Stimulated activated CD4-positive, alpha-beta T cell treated with anti-CD3 and anti-CD28 coated beads, Interleukin-12 subunit alpha, Interleukin-12 subunit beta, amount 100 ng/mL, for 24 hours (primary cell): ENCODE measurements at regions not wholly inside any gene's neighbourhood (a gene's known extent, or its start where the extent isn't known, plus 50 kb on each side); places are given as distances from the start of the nearest gene placed in this dataset.
"Not testable (repeated sequence)": the region's sequence is repeated elsewhere in the genome, so short reads cannot be mapped to it uniquely, and the experiment has no call there.

Experiments used
- DNase-seq, 2 experiments: peaks; one replicate each; pipeline ENCODE4 v3.0.0-alpha.2; 2020; ENCODE audit warnings: low read depth in 2 of 2

DNA sequence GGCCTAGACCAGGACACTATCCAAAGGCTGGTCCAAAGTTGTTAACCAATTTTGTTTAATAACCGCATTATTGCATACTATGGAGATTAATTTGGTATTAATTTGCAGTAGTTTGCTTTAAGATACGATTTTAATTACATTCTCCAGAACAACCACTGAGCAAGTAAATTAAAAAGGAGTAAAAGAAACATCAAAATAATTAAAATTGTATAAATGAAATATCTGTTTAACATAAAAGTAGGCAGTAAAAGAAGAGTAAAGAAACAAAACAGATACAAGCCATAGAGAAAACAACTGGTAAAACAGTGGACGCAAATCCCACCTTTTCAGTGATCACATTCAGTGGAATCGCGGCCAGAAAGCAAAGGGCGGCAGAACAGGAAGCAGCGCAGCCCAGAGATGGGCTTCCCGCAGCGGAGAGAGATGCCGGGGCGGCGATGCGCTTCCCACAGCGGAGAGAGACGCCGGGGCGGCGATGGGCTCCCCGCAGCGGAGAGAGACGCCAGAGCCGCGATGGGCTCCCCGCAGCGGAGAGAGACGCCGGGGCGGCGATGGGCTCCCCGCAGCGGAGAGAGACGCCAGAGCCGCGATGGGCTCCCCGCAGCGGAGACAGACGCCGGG lies 176.8 kb downstream of the RTP5 start:
- no peak for DNase-seq

DNA sequence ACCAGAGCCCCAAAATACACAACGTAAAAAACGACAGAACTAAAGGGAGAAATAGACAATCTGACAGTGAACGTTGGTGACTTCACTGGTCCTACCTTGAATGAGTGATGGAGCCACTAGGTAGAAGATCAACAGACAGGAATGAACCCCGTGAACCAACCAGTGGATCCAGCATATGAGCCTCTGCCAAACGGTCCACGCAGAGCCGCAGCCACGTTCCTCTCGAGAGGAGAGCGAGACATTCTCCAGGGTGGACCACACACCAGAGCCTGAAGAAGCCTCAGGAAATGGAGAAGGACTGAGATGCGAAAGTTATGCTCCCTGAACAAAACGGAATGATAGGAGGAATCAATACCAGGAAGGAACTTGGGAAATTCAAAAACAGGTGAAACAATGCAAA lies 178.4 kb downstream of the RTP5 start:
- no peak for DNase-seq

DNA sequence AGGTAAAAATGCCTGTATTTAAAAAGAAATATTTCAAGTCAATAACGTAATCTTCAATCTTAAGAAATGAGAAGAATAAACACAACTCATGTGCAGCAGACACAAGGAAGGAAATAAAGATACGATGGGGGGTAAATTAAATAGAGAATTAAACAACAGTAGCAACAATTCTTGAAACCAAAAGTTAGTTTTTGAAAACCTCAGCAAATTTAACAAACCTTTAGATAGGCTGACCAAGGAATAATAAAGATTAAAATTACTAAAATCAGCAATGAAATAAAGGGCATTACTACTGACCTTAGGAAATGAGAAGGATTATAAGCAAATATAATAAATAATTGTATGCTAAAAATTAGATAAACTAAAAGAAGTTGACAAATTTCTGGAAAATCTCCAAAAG lies 178.9 kb downstream of the RTP5 start:
- DNase-seq: no peak

DNA sequence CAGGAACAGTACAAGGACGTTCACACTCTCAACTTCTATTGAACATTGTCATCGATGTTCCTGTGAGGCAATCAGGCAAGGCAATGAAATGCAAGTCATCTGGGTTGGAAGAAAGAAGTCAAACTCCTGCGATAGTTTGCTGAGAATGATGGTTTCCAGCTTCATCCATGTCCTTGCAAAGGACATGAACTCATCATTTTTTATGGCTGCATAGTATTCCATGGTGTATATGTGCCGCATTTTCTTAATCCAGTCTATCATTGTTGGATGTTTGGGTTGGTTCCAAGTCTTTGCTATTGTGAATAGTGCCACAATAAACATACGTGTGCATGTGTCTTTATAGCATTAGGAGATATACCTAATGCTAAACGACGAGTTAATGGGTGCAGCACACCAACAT lies 180.0 kb downstream of the RTP5 start:
- not testable (repeated sequence) for DNase-seq

DNA sequence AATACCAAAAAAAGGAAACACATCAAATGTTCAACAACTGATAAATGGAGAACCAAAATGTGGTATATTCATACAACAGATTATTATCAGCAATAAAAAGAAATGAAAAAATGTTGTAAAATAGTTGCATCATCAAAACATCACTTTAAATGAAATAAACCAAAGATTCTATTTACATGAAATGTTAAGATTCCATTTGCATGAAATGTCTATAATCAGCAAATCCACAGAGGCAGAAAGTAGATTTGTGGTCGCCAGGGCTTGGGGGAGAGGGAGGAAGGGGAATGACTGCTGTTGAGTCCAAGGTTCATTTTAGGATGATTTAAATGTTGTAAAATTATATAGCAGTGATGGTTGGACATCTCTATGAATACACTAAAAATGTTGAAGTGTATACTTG lies 181.9 kb downstream of the RTP5 start:
- DNase-seq: no peak

DNA sequence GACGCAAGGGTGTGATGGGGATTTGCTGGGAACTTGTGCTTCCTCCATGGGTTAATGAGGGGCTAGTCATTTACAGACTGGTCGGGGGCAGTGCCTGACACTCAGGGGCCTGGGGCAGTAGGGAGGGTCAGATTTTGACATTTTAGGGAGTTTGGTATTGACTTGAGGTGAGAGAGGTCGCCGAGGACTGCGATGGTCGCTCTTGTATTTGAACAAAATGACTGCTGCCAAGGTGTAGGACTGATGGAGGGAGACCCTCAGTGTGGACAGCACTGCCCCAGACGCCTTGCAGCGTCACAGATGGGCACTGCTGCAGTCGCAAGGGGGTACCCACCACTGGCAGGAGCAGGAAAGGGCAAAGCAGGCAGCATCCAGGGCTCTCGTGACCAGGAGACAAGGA lies 182.9 kb downstream of the RTP5 start:
- no peak for DNase-seq

DNA sequence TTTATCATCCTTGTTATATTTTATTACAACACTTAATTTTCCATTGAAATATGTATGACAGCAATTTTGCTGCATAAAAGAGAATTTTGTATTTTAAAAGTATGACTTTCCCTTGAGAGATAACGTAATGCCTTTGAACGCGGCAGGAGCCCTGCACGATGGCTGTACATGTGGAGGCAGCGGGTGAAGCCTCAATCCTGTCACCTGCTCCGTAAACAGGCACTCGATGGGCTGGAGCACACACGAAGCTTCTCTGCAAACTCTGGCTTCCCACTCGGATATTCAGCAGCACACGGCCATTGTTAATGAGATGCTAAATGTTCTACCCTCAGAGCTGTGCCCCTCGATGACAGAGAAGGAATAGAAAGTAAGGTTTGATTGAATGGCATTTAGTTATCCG lies 184.4 kb downstream of the RTP5 start:
- no peak for DNase-seq

DNA sequence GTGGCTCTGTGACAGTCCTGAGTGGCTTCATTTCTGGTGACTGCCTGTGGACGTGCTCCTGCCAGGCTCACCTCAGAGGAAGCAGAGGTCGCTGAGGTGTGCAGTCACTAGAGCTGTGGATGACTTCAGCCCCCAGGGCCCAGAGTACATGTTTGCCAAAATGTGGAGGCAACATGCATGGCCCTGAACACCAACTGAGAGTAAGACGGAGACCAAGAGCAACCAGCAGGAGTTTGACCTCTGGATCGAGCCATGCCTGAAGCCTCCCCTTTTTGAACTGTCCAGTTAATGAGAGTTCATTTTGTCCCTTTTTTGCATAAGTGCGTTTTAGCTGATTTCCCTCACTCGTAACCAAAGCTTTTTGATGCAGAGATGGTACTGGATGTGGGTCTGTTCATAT lies 184.9 kb downstream of the RTP5 start:
- no peak for DNase-seq

DNA sequence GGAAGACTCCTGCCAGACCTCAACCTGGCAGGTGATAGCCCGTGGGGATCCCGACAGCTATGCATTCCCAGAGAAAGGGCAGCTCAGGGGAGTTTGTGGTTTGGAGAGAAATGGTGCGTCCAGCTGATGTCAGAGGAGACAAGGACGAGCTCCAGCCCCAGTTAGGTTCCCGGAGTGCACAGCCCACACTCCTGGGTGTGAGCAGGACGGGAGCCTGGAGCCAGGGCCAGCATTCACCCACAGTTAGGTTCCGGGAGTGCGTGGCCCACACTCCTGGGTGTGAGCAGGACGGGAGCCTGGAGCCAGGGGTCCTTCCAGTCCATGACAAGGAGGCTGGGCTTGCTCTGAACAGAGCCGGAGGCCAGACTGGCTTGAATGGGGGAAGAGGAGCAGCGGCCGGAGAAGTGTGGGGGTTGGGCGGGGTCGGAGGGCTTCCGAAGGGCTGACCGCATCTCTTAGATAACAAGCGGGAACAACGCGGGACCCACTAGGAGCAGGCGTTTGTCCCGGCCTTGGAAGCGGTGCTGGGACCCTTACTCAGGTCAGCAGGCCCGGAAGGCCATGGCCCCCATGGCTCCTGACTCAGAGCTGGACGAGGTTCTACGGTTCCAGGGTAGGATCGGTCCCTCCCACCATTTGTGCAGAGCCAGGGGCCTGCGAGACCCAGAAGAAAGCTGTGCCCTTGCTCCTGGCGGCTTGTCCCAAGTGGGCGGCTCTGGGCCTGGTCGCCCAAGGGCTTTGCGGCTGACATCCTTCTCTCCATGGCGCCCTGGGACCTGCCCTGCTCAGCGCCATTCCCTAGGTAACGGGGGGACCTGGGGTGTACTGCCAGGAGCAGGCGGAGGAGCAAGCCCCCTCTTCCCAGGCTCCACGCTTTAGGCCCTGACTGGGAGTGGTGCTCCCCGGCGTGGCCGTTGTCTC lies 185.6 kb downstream of the RTP5 start:
- no peak for DNase-seq

DNA sequence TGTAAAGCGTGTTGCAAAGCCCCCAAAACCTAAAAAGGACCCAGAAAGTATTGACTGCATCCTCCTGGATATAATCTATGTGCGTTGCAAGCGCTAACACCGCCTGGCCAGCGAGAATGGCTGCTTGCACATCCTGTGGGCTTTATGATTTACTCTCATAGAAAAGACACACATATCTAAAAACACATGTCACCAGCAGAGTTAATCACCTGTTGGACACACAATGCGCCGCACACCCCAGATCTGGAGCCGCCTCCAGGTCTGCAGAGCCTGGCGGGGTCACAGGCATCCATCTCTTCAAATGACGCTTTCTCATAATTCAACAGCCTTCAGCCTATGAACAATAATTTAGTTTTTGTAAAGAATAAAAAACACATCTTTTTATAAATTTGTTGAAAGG lies 186.5 kb downstream of the RTP5 start:
- DNase-seq: no peak

DNA sequence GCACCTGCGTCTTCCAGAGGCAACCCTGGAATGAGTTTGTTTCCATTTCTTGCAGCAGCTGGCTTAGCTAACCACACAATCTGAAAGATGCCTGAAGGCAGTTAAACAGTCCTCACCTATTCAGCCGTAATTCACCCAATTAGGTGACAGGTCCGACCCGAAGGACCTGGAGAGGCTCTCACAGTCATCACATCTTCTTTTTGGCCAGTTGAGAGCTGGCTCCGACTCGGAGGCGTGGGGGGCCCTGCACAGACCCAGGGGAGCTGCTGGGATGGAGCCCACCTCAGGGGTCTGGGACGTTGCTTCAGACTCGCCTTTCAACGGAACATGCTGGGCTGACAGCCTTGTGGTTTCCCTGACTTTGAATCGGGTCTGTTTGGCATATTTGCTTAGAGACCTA lies 187.3 kb downstream of the RTP5 start:
- no peak for DNase-seq

DNA sequence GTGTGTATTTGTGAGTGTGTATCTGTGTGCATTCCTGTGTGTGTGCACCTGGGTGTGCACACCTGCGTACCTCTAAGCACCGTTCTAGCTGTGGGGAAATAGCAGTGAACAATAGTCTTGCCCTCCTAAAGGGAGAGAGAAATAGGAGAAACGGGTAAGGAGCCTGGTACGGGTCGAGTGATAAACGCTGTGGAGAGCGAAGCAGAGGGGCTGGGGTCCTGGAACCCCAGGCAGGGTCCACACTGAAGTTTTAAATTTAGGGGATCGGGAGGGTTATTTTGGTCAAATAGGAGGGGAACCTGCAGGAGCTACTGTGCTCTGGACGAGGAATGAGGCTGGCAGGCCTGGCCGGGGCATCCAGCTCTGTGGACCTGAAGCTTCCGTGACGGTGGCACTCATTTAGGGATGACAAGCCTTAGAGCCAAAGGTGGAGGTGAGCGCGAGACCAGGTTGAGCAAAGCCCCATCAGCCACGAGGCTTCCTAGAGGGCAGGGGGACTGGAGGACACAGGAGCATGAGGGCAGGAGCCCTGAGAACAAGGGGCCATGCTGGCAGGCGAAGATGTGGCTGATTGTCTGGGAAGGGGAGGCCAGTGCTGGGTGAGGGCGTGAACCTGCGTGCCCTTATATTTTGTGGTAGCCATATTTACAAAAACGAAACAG lies 188.0 kb downstream of the RTP5 start:
- DNase-seq: no peak

DNA sequence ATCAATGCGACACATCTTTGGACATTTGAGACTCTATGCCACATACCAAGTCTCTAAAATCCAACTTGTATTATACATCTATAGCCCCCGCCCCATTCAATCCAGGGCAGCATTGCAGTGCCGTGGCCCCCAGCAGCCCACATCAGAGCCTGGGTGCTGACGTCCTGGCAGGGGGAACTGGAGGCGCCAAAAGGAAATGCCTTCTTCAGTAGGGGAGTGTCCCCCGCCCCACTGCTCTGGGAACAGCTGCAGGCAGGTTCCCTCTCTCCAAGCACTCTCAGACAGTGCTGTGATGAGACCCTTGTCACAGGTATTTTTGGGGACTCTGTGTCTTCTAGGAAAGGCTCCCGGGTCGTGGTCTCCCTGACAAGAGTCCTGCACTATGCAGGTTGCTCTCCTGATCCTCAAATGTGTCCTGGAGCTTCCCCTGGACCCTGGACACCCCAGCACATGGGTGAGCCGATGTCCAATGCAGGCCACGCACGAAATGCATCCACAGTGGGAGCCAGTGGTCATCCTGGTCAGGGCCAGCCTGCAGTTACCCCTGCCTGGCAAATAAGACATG lies 188.7 kb downstream of the RTP5 start:
- no peak for DNase-seq

DNA sequence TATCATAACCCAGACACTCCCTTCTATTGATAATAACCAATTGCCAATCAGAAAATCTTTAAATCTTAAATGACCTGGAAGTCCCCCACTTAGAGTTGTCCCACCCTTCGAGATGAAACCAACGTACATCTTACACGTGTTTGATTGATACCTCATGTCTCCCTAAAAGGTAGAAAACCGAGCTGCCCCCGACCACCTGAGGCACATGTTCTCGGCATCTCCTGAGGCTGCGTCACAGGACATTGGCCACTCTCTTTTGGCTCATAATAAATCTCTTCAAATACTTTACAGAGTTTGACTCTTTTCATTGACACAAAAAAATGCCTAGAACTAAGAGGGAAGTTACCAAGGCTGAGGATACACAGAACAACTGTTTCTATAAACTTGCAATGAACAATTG lies 190.0 kb downstream of the RTP5 start:
- no peak for DNase-seq

DNA sequence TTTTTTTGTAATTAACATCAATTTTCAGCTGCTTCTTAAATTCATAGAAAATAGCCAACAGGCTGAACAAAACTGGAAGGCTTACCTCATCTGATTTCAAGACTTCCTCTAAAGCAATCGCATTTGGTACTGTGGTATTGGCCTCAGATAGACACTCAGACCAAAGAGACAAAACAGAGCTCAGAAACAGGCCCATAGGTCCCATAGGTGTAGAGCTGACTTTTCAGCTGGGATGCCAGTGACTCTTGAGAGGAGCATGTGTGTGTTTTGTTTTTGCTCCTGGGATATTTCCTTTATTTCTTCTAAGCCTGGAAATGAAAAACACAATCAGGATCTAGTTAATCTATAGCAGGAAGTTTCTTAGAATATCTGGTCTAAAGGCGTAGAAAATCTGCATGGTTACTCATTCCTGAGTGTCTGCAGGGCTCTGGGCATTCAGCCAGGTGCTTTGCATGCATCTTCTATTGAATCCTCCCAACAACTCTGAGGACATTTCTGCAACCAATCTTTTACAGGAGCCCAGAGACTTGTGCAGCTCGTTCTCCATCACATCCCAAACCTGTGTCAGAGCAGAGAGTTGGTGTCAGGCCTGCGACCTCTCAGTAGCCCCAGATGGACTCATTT lies 190.8 kb downstream of the RTP5 start:
- DNase-seq: no peak

DNA sequence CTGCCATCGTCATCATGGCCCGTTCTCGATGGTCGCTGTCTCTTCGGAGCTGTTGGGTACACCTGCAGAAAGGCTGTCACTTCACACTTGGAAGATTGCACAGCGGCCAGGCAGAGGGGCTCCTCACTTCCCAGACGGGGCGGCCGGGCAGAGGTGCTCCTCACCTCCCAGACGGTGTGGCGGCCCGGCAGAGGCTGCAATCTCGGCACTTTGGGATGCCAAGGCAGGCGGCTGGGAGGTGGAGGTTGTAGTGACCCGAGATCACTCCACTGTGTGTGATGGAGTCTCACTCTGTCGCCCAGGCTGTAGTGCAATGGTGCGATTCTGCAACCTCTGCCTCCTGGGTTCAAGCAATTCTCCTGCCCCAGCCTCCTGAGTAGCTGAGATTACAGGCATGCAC lies 192.4 kb downstream of the RTP5 start:
- DNase-seq: not testable (repeated sequence)

DNA sequence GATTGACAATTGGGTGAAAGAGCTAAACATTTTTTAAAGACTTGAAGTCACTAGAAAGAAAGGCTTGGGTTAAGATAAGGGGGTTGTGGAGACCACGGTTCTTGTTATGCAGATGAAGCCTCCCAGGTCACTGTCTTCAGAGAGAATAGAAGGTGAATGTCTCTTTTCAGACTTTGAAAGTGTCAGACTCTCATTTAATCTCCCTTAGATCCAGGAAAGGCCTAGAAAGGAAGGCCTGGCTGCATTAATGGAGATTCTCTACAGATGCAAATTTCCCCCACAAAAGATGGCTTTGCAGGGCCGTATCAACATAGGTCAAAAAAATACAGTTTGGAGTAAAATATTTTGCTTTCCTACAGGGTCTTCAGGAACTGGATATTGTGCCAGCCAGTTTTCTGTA lies 193.9 kb downstream of the RTP5 start:
- DNase-seq: no peak

DNA sequence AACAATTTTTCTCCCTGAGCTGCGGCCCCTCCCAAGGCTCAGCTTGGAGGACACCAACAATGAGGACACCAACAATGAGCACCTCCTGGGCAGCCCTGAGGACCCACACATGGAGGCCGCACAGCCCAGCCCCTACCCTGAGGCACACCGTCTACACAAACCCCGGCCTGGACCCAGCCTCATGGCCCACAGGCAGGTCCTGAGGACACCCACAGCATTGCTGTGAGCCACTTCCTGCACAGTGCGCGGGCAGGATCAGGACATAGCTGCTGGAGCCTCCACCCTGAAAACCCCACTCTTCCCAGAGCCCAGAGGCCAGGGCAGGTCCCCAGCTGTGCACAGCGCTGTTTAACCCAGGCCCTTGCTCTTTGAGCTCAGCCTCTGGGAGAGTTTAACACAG lies 194.3 kb downstream of the RTP5 start:
- no peak for DNase-seq

DNA sequence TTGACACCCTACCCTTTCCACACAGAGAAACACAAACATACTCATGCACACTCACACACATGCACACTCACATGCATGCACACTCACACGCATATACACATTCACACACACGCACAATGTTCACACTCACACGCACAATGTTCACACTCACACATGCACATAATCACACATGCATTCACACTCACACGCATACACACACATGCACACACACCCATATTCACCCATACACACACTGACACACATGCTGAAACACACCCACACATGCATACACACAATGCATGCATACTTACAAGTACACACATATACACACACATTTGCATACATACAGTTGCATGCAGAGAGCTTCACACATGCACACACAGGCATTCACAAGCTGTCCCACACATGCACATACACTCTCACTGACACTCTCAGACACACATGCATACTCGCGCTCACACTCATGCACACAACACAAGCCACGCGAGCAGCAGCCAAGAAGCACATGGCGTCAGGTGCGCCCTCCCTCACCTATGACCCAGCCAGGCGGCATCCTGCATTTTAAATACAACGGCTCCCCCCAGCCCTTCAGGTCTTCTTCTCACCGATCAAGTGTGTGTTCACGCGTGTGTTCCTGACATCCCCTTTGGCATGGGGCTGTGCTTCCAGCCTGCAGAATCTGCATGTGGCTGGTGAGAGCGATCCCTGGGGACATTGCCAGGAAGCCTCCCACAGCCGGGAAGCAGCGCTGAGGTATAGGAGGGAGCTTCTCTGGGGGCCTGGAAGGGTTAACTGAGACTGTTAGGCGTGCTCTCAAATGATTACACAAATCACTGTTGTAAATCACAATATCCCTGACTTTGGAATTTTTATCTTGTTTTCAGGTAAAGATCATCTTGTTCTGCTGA lies 195.1 kb downstream of the RTP5 start:
- DNase-seq: no peak

DNA sequence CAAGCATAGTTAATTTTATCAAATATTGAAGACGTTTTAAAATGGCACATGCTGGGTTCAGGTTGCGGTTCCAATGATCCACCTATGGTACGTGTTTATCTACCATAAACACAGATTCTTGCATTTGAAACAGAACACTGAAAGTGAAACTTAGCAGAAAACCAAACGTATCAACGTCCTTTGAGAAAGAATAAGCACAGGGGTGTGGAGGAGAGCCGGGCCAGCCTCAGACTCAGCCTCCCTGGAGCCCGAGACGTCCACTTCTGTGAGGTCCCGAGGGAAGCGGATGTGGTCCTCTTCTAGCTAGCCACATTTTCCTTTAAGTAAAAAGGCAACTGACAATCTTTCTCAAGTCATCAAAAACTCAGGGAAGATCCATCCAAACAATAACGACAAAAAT lies 195.9 kb downstream of the RTP5 start:
- DNase-seq: no peak

DNA sequence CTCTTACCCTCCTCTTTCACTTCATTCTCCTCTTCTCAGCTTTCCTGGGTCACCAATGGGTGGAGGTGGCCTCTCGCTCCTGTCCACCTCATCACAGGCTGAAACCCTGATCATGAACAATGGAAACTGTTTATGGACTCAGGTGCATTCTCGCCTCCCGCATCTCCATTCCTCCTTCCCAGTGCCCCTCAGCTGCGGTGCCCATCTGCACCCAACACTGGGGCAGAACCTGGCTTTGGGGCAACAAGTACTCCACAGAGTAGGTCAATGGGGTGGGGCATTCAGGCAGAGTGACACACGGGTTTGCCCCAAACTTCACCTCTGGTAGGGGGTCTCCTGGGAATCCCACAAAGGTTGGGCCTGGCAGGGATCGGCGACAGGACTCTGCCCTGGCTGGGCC lies 199.5 kb downstream of the RTP5 start:
- no peak for DNase-seq
